Activated CD4-positive, alpha-beta T cell treated with anti-CD3 and anti-CD28 coated beads, Interleukin-2, amount 50 U/mL, for 16 hours (primary cell): ENCODE measurements at regions not wholly inside any gene's neighbourhood (a gene's known extent, or its start where the extent isn't known, plus 50 kb on each side); places are given as distances from the start of the nearest gene placed in this dataset.
"Not testable (repeated sequence)": the region's sequence is repeated elsewhere in the genome, so short reads cannot be mapped to it uniquely, and the experiment has no call there.

Source experiments
- DNase-seq: peaks from one replicate; pipeline ENCODE4 v3.0.0-alpha.2; 2020

GRCh38 chr7:82701949-82702348, 258.4 kb upstream of the CACNA2D1 start:
- no peak for DNase-seq

GRCh38 chr7:82700741-82701140, 257.2 kb upstream of the CACNA2D1 start:
- no peak for DNase-seq

- no peak for DNase-seq
These were observed 256.2 kb upstream of the CACNA2D1 start for GRCh38 chr7:82699773-82700186.

GRCh38 chr7:82697897-82698296, 254.3 kb upstream of the CACNA2D1 start:
- no peak for DNase-seq

GRCh38 chr7:82696631-82697030, 253.1 kb upstream of the CACNA2D1 start:
- DNase-seq = no peak

- DNase-seq = no peak
These were observed 250.4 kb upstream of the CACNA2D1 start for GRCh38 chr7:82694022-82694421.

- DNase-seq = no peak
These were observed 247.4 kb upstream of the CACNA2D1 start for GRCh38 chr7:82690929-82691328.

GRCh38 chr7:82685214-82685613, 241.6 kb upstream of the CACNA2D1 start:
- no peak for DNase-seq

- peak; percentile 1 for DNase-seq
These were observed 235.1 kb upstream of the CACNA2D1 start for GRCh38 chr7:82678716-82679115.

- no peak for DNase-seq
These were observed 234.7 kb upstream of the CACNA2D1 start for GRCh38 chr7:82678259-82678658.

GRCh38 chr7:82677493-82677892, 233.9 kb upstream of the CACNA2D1 start:
- DNase-seq = peak; percentile 55

GRCh38 chr7:82676777-82677463, 233.3 kb upstream of the CACNA2D1 start:
- DNase-seq = no peak

- DNase-seq = no peak
These were observed 231.8 kb upstream of the CACNA2D1 start for GRCh38 chr7:82675396-82675795.

GRCh38 chr7:82674268-82674667, 230.7 kb upstream of the CACNA2D1 start:
- DNase-seq = no peak

- no peak for DNase-seq
These were observed 228.5 kb upstream of the CACNA2D1 start for GRCh38 chr7:82672078-82672477.

- DNase-seq = no peak
These were observed 225.6 kb upstream of the CACNA2D1 start for GRCh38 chr7:82669141-82669540.

- DNase-seq = no peak
These were observed 225.1 kb upstream of the CACNA2D1 start for GRCh38 chr7:82668676-82669075.

- DNase-seq = no peak
These were observed 222.5 kb upstream of the CACNA2D1 start for GRCh38 chr7:82665966-82666507.

- no peak for DNase-seq
These were observed 212.4 kb upstream of the CACNA2D1 start for GRCh38 chr7:82655965-82656364.

- DNase-seq = not testable (repeated sequence)
These were observed 206.5 kb upstream of the CACNA2D1 start for GRCh38 chr7:82650095-82650494.

- no peak for DNase-seq
These were observed 190.0 kb upstream of the CACNA2D1 start for GRCh38 chr7:82633592-82633991.

GRCh38 chr7:82631998-82632397, 188.4 kb upstream of the CACNA2D1 start:
- no peak for DNase-seq

GRCh38 chr7:82629583-82629982, 186.0 kb upstream of the CACNA2D1 start:
- no peak for DNase-seq

GRCh38 chr7:82625377-82625776, 181.8 kb upstream of the CACNA2D1 start:
- no peak for DNase-seq

- no peak for DNase-seq
These were observed 181.4 kb upstream of the CACNA2D1 start for GRCh38 chr7:82624965-82625364.
